ENCODE measurements at regions not wholly inside any gene's neighbourhood (a gene's known extent, or its start where the extent isn't known, plus 50 kb on each side); places are given as distances from the start of the nearest gene placed in this dataset.

DNA sequence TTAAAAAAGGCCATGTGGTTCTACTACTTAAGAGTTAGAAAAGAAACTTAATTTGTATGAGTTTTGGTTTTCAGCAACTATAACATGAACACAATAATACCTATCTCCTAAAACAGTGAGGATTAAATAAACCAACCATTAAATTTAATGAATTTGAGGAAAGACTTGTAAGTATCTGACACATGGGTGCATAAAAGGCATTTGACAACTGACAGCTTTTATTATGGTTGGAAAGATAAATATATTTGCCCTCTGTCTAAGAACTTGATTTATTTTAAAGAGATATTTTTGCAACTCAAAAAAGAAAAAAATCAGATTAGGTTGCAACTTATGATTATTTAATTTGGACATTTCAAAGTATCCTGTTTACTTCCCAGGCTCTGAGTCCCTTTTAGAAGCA is 217.9 kb upstream of the EEA1 start:
- TF ChIP-seq, protein P1, sequence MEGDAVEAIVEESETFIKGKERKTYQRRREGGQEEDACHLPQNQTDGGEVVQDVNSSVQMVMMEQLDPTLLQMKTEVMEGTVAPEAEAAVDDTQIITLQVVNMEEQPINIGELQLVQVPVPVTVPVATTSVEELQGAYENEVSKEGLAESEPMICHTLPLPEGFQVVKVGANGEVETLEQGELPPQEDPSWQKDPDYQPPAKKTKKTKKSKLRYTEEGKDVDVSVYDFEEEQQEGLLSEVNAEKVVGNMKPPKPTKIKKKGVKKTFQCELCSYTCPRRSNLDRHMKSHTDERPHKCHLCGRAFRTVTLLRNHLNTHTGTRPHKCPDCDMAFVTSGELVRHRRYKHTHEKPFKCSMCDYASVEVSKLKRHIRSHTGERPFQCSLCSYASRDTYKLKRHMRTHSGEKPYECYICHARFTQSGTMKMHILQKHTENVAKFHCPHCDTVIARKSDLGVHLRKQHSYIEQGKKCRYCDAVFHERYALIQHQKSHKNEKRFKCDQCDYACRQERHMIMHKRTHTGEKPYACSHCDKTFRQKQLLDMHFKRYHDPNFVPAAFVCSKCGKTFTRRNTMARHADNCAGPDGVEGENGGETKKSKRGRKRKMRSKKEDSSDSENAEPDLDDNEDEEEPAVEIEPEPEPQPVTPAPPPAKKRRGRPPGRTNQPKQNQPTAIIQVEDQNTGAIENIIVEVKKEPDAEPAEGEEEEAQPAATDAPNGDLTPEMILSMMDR (IDR thresholded peaks at IDR 0.05) = no peak
- Histone ChIP-seq H3K27me3 (ENCODE audit: control insufficient read depth, insufficient read depth, low read length) (no peaks in the 10 kb centered on the region), H3K4me1 (no peaks in the 10 kb centered on the region), H3K9me3 (ENCODE audit: control insufficient read depth, low read length) (no peaks in the 10 kb centered on the region), H3K4me2 (ENCODE audit: low read length) (no peak overlapping the region), H3K9ac (no peak overlapping the region), H3K4me3 (ENCODE audit: low read depth, low read length) (no peak overlapping the region), H3K27ac (no peak overlapping the region), H3K36me3 (ENCODE audit: control insufficient read depth, insufficient read depth, low read length) (no peaks in the 10 kb centered on the region), H2AFZ (no peak overlapping the region), H3K79me2 (no peaks in the 10 kb centered on the region)

GRCh38 chr12:93148412-93148811 is 219.3 kb upstream of the EEA1 start:
- H3K9me3 ChIP-seq (ENCODE audit: control insufficient read depth, low read length) = no peaks in the 10 kb centered on the region

GRCh38 chr12:93149229-93149628 is 220.1 kb upstream of the EEA1 start:
- no peaks in the 10 kb centered on the region for H3K36me3 ChIP-seq (ENCODE audit: control insufficient read depth, insufficient read depth, low read length)
- TF ChIP-seq, protein P1 (IDR thresholded peaks at IDR 0.05) = no peak
- no peak overlapping the region for H3K9ac ChIP-seq
- no peaks in the 10 kb centered on the region for H3K4me1 ChIP-seq
- no peaks in the 10 kb centered on the region for H3K27me3 ChIP-seq (ENCODE audit: control insufficient read depth, insufficient read depth, low read length)
- H3K79me2 ChIP-seq = no peaks in the 10 kb centered on the region
- no peak overlapping the region for H3K4me3 ChIP-seq (ENCODE audit: low read depth, low read length)
- no peaks in the 10 kb centered on the region for H3K9me3 ChIP-seq (ENCODE audit: control insufficient read depth, low read length)
- H3K27ac ChIP-seq = no peak overlapping the region
- no peak overlapping the region for H2AFZ ChIP-seq
- H3K4me2 ChIP-seq (ENCODE audit: low read length) = no peak overlapping the region

More at GRCh38 chr12:93148412-93148811, 219.3 kb upstream of the EEA1 start:
- no peak overlapping the region for H3K27ac ChIP-seq
- no peak overlapping the region for H3K4me2 ChIP-seq (ENCODE audit: low read length)
- no peak overlapping the region for H2AFZ ChIP-seq
- no peaks in the 10 kb centered on the region for H3K36me3 ChIP-seq (ENCODE audit: control insufficient read depth, insufficient read depth, low read length)
- H3K27me3 ChIP-seq (ENCODE audit: control insufficient read depth, insufficient read depth, low read length) = no peaks in the 10 kb centered on the region
- no peak overlapping the region for H3K9ac ChIP-seq
- no peaks in the 10 kb centered on the region for H3K4me1 ChIP-seq
- no peaks in the 10 kb centered on the region for H3K79me2 ChIP-seq
- TF ChIP-seq, protein P1 (IDR thresholded peaks at IDR 0.05) = no peak
- no peak overlapping the region for H3K4me3 ChIP-seq (ENCODE audit: low read depth, low read length)

GRCh38 chr12:93151079-93151762 is 222.1 kb upstream of the EEA1 start:
- no peak overlapping the region for H2AFZ ChIP-seq
- H3K36me3 ChIP-seq (ENCODE audit: control insufficient read depth, insufficient read depth, low read length) = no peaks in the 10 kb centered on the region
- no peak overlapping the region for H3K27ac ChIP-seq
- H3K4me3 ChIP-seq (ENCODE audit: low read depth, low read length) = no peak overlapping the region
- TF ChIP-seq, protein P1 (IDR thresholded peaks at IDR 0.05) = no peak
- no peak overlapping the region for H3K9ac ChIP-seq
- H3K4me2 ChIP-seq (ENCODE audit: low read length) = no peak overlapping the region
- H3K79me2 ChIP-seq = no peaks in the 10 kb centered on the region
- no peaks in the 10 kb centered on the region for H3K4me1 ChIP-seq
- no peaks in the 10 kb centered on the region for H3K9me3 ChIP-seq (ENCODE audit: control insufficient read depth, low read length)
- H3K27me3 ChIP-seq (ENCODE audit: control insufficient read depth, insufficient read depth, low read length) = no peaks in the 10 kb centered on the region

DNA sequence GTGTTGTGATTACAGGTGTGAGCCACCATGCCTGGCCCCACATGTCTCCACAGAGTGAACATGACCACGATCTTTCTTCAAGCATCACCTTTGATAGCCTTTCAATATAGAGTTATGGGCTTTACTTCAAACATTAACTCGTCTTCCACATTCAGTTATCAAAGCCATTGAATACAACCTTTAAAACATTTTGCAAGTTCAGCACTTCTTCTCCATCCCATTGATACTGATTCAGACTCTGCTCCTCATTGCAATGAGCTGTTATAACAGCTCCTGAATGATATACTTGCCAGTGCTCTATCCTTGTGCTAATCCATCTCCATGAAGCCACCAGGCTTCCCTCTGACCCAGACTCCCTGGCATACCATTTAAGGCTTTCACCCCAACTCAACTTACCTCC is 223.5 kb upstream of the EEA1 start:
- Histone ChIP-seq H3K27me3 (ENCODE audit: control insufficient read depth, insufficient read depth, low read length) (no peaks in the 10 kb centered on the region), H3K9me3 (ENCODE audit: control insufficient read depth, low read length) (no peaks in the 10 kb centered on the region), H3K4me1 (no peaks in the 10 kb centered on the region), H3K36me3 (ENCODE audit: control insufficient read depth, insufficient read depth, low read length) (no peaks in the 10 kb centered on the region), H3K4me2 (ENCODE audit: low read length) (no peak overlapping the region), H3K9ac (no peak overlapping the region), H3K4me3 (ENCODE audit: low read depth, low read length) (no peak overlapping the region), H3K79me2 (no peaks in the 10 kb centered on the region), H2AFZ (no peak overlapping the region), H3K27ac (no peak overlapping the region)
- TF ChIP-seq, protein P1 (IDR thresholded peaks at IDR 0.05) = no peak
